Activated naive CD4-positive, alpha-beta T cell (primary cell): ENCODE measurements at regions not wholly inside any gene's neighbourhood (a gene's known extent, or its start where the extent isn't known, plus 50 kb on each side); places are given as distances from the start of the nearest gene placed in this dataset.

Experiments
- DNase-seq, 4 experiments: peaks; one replicate each; lab custom pipeline; 2025; lab: John Stamatoyannopoulos, UW

DNA sequence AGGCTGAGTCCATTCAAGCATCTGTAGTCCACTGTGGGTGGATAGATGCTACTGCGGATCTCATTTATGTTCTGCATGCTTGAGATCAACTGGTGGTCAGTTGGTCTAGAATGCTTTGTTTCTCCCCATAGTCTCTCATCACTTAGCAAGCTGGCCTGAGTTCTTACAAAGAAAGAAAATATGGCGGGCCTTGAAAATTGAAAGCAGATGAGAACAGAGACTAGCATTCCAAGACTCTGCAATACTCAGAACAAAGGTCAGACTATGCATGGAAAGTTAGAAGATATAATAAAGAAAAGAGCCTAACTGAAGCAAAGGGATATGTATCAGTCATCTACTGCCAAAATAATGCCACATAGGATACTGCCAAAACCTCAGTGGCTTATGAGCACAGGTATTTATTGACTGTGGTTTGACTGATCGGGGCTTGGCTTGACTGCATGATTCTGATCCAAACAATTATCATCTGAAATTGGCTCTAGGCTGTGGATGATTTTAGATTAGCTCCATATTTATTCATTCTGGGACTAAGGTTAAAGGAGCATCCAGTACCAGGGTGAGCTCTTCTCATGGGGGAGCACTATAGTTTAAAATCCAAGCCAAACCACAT lies 258.9 kb downstream of the TAF11L14 start:
- DNase-seq, result no peak

GRCh38 chr5:17895288-17896033 lies 261.2 kb downstream of the TAF11L14 start:
- DNase-seq, result no peak

GRCh38 chr5:17896605-17897004 lies 262.3 kb downstream of the TAF11L14 start:
- DNase-seq, result no peak

DNA sequence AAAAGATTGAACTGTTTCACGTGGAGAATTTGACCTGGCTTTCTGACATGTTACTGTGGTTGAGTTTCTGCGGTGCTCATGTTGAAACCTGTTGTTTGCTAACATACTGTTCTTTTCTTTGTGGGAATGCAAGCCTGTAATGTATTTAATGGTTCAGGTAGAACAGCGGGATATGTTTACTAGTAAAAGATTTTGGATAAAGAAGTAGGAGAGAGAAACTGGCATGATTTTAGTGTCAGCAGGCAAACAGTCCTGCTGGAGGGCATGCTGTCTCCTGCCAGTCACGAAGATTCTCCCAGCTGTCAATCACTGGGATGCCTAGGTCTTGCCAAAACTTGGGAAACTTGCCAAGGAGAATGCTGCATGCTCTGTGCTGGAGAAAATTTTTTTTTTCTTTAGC lies 263.5 kb downstream of the TAF11L14 start:
- no peak for DNase-seq

DNA sequence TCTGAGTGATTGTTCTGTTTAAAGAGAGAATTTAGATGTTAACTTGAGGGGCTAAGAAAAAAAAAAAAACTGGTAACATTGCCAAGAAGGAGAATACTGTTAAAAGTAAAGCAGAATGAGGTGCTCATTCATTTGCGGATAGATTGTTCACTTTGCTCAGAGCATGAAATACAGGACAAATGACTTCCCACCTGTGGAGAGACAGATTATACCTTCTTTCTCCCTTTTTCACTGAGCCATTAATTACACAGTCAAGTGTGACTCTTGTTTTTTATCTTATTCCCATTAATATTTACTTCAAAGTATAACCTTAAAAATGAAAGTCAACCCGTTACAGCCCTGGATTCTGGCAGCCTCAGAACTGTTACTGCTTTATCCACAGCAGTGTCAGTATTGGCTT lies 264.5 kb downstream of the TAF11L14 start:
- DNase-seq, result no peak

DNA sequence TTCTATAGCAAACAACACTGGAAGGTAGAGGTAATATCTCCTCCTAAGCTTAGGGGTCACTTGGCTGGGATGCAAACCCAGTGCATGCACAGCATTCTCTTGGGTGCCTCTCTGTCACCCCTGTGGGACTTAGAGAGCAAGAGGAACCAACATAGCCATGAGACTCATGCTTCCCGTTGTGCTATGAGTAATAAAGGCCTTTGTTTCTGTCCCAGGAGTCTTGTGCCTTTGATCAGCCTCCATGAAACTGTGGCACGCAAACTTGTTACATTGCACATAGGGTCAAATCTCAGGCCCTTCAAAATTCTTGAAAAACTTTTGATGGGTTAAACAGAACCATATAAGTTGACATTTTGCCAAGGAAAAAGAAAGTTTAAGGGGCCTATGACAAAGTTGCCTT lies 272.8 kb downstream of the TAF11L14 start:
- DNase-seq, result no peak

GRCh38 chr5:17910318-17910717 lies 276.1 kb downstream of the TAF11L14 start:
- no peak for DNase-seq

- DNase-seq, result no peak
Observed at GRCh38 chr5:17912794-17913193, 278.5 kb downstream of the TAF11L14 start.

- no peak for DNase-seq
Observed at GRCh38 chr5:17916446-17916845, 282.2 kb downstream of the TAF11L14 start.

- no peak for DNase-seq
Observed at GRCh38 chr5:17917465-17917864, 283.2 kb downstream of the TAF11L14 start.

- no peak for DNase-seq
Observed at GRCh38 chr5:17918373-17919104, 284.3 kb downstream of the TAF11L14 start.

- DNase-seq, result no peak
Observed at GRCh38 chr5:17925276-17925675, 291.0 kb downstream of the TAF11L14 start.

GRCh38 chr5:17928581-17928981 lies 294.3 kb downstream of the TAF11L14 start:
- DNase-seq, result no peak

GRCh38 chr5:17929171-17929570 lies 294.9 kb downstream of the TAF11L14 start:
- DNase-seq, result no peak

DNA sequence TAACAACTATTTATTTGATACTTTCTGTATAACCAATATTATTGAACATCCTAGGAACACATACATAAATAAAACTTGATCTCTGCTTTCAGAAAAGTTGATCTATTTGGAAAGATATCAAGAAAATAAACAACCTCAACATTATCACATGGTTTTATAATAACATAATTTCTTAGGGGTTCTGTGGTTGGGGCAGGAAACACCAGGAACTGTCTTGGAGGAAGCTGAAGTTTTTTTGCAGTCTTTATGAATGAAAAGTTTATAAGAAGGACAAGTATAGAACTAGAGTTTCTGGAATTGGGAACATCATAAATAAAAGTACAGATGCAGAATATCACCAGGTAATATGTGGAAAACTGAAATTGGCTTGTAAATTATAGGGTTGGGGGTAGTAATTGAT lies 296.1 kb downstream of the TAF11L14 start:
- no peak for DNase-seq

GRCh38 chr5:17944046-17944445 lies 309.8 kb downstream of the TAF11L14 start:
- no peak for DNase-seq

- no peak for DNase-seq
Observed at GRCh38 chr5:17947029-17947428, 312.8 kb downstream of the TAF11L14 start.

DNA sequence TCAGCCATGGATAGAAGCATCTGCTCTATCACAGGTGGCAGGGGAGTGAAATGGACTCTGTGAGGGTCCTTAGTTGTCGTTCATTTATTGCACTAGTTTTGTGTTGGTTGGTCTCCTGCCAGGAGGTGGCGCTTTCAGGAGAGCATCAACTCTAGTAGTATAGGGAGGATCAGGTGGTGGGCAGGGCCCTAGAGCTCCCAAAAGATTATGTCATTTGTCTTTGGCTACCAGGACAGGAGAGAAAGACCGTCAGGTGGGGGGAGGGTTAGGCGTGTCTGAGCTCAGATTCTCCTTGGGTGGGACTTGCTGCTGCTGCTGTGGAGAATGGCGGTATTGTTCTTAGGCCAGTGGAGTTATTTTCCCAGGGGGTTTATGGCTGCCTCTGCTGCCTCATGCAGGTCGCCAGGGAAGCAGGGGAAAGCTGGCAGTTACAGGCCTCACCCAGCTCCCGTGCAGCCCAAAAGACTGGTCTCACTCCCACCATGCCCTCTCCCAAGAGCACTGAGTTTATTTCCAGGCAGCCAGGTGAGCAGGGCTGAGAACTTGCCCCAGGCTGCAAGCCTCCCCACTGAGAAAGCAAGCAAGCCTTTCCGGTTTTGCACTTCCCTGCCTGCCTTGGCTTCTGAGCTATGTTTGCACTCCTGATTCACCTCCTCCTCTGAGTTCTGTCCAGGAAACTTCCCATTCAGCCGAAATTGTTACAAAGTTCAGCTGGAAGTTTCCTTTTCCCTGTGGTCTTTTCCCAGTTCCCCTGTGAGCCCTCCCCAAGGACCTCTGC lies 317.3 kb downstream of the TAF11L14 start:
- DNase-seq, result no peak

GRCh38 chr5:17952231-17952630 lies 318.0 kb downstream of the TAF11L14 start:
- no peak for DNase-seq

GRCh38 chr5:17964067-17964466 lies 329.8 kb downstream of the TAF11L14 start:
- DNase-seq, result no peak

DNA sequence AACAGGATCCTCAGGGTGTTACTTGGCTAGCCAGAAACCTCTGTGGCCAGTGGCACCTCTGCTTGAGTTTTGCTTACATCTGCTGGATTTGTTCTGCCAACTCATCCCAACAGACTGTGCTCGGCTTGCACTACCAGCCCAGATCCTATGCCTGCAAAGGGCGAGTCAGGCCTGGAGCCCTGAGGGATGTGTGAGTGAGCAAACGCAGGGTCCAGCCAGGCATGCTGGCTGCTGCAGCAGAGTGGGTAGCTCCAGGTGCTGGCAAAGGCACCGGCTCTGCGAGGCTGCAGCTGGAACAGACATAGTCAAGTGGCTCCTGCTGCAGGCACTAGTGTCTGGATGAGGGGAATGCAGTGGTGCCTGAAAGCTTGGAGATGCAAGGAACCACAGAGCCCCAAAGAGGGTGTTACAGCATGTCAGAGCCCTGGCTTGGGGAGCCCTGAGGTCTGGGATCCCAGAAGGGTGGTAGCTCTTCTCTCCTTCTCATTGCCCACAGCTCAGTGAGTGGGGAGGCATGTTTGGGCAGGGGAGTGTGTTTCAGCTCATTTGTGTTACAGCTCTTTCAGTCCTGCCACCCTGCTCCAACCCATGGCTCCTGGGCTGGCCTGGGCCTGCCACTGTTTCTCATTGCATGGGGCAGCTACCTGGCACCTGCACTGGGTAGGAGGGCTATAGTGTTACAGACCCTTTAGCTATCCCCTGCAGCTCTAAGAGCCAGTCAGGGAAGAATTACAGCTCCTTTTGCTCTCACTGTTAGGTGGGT lies 332.6 kb downstream of the TAF11L14 start:
- no peak for DNase-seq

GRCh38 chr5:17976404-17976803 lies 342.1 kb downstream of the TAF11L14 start:
- no peak for DNase-seq
